ENCODE measurements at regions not wholly inside any gene's neighbourhood (a gene's known extent, or its start where the extent isn't known, plus 50 kb on each side); places are given as distances from the start of the nearest gene placed in this dataset.

DNA sequence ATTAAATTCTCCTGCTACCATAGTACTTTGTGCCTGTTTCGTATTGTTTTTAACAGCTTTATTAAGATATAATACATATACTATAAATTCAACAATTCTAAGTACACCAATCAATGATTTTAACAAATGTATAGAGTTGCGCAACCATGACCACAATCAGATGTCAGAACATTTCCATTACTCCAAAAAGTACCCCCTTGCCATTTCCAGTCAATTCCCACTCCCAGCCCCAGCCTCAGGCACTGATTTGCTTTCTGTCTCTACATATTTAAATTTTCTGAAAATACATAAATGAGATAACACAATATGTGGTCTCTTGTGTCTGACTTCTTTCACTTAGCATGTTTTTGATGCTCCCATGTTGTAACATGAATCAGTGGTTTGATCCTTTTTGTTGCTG lies 193.9 kb downstream of the FIGN start:
- DNase-seq = no peak

GRCh38 chr2:163541495-163541894 lies 194.3 kb downstream of the FIGN start:
- no peak for DNase-seq

GRCh38 chr2:163528640-163529217 lies 207.1 kb downstream of the FIGN start:
- DNase-seq = no peak

DNA sequence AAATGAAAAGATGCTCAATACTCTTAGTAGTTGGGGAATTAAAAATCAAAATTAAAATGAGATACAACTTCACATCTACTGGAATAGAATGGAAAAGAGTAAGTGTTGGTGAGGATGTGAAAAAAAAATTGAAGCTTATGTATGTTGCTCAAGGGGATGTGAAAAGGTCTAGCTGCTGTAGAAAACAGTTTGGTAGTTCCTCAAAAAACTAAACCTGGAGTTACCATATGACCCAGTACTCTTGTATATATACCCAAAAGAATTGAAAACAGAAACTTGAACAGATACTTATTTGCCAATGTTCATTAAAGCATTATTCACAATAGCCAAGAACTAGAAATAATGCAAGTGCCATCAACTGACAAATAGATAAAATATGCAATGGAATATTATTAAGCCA lies 208.4 kb downstream of the FIGN start:
- DNase-seq = no peak

GRCh38 chr2:163518762-163519161 lies 217.0 kb downstream of the FIGN start:
- no peak for DNase-seq

- no peak for DNase-seq
These were observed 220.0 kb downstream of the FIGN start for GRCh38 chr2:163515836-163516235.

DNA sequence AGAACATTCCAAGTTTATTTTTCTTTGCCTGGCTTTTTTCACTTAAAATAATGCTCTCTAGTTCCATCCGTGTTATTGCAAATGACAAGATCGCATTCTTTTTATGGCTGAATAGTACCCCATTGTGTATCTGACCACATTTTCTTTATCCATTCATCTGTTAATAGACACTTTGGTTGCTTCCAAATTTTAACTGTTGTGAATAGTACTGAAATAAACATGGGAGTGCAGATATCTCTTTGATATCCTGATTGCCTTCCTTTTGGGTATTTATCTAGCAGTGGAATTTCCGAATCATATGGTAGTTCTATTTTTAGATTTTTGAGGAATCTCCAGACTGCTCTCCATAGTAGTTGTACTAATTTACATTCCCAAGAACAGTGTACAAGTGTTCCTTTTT lies 230.5 kb downstream of the FIGN start:
- DNase-seq = no peak

DNA sequence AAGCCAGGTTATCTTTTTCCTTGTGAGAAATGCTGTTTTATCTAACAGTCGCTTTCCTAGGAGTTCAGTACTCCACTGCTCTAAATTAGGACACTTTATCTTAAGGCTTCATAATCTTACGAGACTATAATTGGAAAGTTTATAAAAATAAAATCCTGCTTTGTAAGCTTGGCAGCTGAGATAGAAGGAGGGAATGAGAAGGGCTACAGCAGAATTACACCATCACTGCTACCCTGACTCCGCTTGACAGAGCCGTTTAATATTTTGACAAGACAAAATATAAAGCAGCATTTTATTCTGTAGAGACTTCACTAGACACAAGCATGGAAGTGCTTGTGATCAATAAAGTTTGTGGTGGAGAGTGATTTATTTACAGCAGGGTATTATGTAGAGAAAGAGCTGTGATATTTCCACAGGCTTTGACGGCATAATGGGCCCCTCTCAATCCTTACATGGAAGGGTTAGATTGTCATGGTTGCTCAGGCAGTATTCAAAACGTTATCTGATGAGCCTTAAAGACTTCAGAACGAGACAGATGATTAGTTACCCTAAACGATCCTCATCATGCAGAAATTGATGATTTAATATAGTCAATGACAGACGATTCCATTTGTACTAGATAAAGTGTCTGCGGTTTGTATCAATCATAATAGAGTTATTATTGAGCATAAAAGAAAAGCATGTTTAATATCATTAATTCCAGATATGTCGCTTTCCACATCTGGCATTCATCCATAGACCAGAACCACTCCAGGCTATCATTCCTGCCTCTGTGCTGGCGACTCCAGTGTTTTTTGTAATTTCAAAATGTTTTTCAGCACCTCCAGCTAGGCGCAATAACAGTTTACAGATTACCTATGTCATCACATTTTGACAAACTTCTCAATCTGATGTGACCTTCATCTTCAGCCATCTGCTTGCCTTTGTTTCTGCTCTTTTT lies 242.2 kb downstream of the FIGN start:
- DNase-seq = no peak

DNA sequence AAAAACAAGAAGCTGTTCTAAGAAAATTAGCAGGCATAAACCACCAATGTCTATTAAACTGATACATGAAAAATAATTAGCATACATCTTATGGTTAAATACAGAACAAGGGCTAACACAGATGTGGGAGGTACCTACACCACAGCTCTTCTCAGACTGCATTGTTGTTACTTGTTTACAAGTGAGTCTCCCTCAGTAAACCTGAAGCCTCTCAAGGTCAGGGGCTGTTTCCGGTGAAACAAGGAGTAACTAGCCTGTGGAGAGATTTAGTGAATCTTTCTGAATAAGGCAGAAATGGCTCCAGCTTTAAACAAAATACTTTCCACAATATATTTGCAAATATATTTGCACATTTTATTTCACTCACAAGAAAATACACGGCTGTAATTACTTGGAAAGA lies 244.0 kb downstream of the FIGN start:
- DNase-seq = no peak

DNA sequence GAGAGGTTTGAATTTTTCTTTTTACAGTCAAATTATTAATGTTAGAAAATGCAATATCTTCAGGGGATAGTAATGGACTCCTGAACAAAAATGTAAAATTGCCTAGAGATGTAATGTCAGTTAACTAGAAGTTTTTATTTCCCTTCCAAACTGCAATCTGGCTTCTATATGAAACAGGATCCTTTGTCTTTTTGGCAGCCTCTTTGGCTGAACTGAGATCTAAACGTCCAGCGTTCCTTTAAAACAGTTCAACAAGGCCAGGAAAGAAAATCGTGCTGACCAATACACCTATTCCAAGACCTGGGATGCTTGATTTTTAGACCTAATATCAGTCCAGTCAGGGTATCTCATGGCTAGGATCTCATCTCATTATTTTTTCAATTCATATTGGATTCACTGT lies 245.5 kb downstream of the FIGN start:
- no peak for DNase-seq

DNA sequence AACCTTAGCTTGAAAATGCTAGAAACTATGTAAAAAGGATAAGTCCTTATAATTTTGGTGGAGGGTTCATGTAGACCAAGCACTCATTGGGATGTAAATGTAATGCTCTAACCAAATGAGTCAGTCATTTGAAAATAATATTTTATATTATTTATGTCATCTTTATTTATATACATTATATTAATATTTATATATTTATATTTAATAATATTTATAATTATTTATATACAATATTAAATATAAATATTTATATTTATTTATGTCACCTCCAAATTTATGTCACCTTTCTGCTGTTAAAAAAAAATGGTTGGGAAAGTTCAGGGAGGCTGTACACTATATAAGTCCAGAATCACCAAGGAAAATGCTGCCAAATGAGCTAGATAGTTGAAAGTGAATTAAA lies 254.3 kb downstream of the FIGN start:
- DNase-seq = no peak

- DNase-seq = no peak
These were observed 256.2 kb downstream of the FIGN start for GRCh38 chr2:163479599-163479998.

DNA sequence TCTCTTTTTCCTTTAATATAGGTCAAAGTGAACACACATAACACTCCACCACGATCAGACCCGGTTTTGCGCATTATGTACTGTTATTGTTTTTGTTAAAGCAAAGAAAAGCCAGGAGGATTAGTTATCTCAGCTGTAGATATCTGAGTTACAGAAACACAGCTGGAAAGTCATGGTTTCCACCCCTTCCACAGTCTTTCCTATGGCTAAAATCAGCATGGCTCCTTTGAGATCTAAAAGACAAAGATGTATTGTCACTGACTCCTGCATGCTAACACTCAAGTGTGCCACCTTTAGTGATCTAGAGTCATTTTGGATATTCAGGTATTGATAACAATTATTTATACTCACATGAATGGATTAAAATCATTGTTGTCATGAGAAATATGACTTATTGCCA lies 260.0 kb downstream of the FIGN start:
- DNase-seq = no peak

DNA sequence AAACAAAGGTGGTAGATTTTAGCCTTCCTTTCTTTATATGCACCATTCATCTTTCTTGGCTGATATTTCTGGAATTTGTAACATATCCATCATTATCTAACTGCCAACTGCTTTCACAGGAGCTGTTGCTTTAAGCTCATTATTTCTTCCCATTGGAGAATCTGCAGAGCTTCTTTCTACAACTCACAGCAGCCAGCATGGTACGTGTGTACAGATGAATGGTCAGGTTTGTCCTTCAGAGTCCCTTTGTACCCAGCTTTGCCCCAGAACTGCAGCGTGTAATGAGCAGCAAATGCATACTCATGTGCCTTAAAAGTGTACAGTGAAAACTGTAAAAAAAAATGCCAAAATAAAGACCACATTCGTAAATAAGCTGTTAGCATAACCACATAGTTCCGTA lies 260.9 kb downstream of the FIGN start:
- DNase-seq = no peak

GRCh38 chr2:163474319-163474744 lies 261.5 kb downstream of the FIGN start:
- no peak for DNase-seq

DNA sequence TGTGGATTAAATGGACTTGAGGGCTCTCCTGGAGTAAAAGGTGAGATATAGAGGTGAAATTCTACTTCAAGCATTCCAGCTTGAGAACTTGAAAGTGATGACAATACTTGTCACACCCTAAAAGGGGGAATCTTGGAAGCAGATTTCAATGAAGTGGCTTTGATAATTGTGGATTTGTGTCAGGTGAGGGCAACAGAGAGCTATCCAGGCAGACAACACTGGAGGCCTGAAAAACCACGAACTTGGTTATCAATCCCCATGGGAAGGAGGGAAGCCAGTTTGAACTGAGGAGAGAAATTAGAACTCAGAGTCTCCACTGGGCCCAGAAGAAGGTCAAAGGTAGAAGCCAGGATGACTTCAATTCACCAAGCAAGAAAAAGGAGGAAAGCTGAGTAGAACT lies 263.9 kb downstream of the FIGN start:
- DNase-seq = no peak

DNA sequence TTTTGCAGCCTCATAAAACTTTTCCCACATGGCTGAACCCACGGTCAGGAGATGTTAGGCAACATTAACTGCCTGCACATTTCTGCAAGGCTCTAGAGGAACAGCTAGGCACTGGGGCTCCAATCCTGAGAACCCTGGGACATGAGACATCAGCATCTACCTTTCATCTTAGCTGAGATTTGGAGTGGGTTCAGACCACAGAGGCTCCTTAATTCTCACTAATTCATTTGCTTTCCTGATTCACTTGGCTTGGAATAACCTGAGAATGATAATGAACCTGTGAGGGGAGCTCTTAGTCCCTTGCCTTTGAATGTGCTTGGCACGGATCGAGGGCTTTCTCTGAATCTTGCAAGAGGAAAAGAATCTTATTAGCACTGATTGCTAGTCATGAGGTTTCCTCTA lies 266.2 kb downstream of the FIGN start:
- no peak for DNase-seq

- no peak for DNase-seq
These were observed 268.6 kb downstream of the FIGN start for GRCh38 chr2:163467251-163467630.

- DNase-seq = no peak
These were observed 269.2 kb downstream of the FIGN start for GRCh38 chr2:163466331-163467250.

DNA sequence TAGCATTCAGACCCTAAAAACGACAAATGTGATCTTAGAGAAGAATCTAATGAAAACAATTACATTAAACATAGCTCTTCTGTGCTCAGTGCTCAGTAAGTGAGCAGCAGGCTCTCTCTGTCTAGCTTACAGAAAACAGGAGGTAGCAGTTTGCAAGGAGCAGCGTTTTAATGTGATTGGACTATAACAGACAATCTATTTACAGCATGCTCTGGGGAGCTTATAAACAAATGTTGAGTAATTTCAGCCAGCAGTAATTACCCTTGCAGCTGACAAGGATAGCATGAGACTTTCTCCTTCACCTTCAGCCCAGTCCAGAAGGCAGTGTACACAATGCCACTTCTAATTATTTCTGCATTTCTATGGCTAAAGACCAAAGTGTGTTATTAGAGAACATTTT lies 270.4 kb downstream of the FIGN start:
- DNase-seq = no peak

DNA sequence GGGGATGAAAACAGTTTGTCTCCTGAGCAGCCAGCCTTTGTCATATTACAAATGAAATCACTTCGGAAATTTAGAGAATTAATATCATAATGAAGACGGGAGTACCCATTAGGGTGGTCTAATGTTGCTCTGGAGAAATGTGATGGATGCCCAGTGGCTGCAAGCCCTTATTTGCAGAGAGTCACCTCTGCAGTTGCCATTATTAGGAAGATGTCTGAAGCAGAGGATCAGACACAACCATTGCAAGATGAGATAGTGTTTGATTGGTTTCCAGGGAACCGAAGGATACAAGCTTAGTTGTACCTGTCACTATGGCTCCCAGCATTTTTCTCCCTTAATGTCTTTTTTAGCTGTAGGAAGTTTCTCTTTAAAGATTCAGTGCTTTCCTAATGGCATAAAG lies 272.4 kb downstream of the FIGN start:
- no peak for DNase-seq

DNA sequence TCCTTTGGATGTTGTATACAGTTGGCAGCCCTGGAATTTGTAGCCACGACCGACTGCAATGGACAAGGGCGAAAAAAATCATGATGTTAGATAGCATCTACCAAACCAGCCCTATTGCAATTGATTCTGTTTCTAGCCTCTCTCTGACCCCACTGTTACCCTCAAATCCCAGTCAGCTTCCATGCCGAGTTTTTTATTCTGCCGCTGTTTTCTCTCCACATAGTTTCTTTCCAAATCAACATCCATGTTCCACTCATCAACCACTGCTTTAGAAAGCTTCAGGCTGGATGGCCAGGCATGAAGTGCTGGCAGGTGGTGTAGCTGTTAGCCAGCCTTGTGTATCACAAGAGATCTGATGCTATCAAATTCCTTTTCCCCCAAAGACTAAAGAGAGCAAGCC lies 272.8 kb downstream of the FIGN start:
- DNase-seq = no peak

DNA sequence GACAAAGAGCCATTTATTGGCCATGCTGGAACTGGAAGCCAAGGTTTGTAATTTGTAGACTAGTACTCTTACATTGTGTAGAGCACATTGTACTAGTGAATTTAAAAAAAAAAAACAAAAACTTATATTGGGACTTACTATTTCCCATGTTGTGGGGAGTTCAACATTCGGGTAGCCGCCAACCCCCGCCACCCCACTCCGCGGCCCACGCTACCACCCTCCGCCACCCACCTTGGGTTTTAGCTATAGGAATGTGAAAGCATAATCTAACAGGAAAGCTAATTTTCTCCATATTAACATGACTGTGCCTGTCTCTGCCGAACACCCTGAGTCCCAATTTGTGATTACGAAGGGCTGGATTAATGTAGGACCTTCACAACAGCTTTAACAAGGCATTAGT lies 275.8 kb downstream of the FIGN start:
- DNase-seq = no peak
